GM18858 (cell line): ENCODE measurements at regions not wholly inside any gene's neighbourhood (a gene's known extent, or its start where the extent isn't known, plus 50 kb on each side); places are given as distances from the start of the nearest gene placed in this dataset.

ENCODE experiments used
- ATAC-seq: cut with Tn5 transposase; IDR thresholded peaks from one replicate; pipeline ENCODE4 v1.9.1; 2021; ENCODE audit not compliant: unreplicated experiment

DNA sequence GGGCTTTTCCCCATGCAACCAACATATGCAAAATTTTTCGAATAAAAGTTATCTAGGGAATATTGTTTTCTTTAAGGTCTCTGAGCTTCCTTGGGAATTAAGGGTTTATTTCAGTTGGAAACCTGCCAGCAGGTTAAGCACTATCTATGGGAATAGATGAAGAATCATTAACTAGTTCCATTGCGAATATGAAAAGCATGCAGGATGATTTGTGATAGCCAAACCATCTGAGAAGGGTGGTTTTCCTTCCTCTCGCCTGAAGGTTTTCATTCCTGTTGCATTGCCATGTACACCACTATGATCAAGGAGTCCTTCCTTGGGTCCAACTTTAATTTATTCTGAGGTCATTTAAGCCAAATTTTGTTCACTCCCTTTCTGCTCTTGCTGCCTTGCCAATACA, 184.9 kb downstream of the NR2F2 start:
- ATAC-seq, result no peak

DNA sequence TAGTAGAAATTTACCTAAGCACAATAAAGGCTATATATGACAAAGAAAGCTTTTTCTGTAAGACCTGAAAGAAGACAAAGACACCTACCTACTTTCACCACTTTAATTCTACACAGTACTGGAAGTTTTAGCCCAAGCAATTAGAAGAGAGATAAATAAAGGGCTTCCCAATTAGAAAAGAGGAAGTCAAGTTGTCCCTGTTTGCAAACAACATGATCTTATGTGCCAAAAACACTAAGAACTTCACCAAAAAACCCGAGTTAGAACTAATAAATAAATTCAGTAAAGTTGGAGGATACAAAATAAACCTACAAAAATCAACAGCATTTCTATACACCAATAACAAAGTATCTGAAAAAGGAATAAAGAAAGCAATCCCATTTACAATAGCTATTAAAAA, 190.9 kb downstream of the NR2F2 start:
- ATAC-seq, result no peak

- ATAC-seq, result no peak
Measured at GRCh38 chr15:96524676-96525417, 194.3 kb downstream of the NR2F2 start.

DNA sequence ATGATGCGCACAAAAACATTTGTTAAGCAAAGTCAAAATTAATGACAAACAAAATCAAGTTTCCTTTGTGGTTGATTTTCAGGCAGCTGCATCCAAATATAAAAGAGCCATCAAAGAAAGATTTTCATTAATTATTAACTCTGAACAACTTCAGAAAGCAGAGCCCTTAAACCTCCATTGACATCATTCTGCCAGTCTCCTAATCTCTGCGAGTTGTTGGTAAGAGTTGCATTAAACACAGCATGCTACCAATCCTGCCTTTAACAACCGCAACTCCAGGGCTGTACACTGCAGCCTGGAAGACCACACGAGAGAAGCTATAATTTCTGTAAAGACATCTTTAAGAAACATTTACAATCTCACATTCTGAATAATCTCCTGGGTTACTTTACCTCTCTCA, 204.6 kb downstream of the NR2F2 start:
- ATAC-seq, result no peak

DNA sequence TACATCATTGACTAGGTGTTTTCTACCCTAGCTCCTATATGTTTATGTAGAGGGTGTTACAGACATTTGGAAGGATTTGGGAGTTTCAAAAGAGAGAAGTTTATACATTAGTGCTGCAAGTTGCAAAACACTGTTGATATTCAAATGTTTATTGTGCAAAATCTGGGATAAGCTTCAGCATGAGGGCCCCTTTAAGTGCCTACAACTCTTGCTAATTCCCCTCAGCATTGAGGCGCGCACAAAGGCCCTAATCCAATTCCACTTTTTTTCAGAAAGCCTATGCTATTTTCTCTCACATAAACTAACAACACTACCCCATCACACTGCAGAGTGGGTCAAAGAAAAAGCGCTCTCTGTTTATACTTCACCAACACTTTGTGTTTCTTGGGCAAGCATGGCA, 208.0 kb downstream of the NR2F2 start:
- ATAC-seq, result no peak

GRCh38 chr15:96540283-96540682, 209.8 kb downstream of the NR2F2 start:
- no peak for ATAC-seq

DNA sequence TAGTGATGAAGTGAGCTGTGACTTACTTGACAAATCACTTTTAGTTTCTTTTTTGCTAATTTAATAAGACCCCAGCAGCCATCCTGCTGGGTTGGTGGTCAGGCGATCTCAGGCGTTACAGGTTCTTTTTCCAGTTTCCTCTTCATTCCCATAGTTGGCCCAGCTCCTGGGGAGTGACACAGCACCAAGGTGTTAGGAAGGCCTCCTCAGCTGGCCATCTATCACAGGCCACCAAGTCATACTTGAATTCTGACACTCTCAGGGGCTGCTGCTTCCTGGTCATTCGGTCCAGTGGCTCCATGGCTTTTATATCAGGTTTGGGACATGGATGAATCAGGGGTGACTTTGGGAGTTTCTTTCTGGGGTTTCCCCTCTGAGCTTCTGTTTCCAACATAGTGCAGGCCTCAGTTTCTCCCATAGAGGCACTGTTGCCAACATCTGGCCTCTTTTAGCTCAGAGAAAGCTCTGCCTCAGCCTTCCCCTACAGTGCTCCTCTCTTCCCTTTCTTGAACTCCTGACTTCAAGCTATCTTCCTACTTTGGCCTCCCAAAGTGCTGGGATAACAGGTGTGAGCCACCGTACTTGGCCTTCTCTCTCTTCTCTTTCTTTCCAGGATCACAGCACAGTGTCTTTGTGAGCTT, 211.8 kb downstream of the NR2F2 start:
- no peak for ATAC-seq

GRCh38 chr15:96544162-96544756, 213.8 kb downstream of the NR2F2 start:
- no peak for ATAC-seq

DNA sequence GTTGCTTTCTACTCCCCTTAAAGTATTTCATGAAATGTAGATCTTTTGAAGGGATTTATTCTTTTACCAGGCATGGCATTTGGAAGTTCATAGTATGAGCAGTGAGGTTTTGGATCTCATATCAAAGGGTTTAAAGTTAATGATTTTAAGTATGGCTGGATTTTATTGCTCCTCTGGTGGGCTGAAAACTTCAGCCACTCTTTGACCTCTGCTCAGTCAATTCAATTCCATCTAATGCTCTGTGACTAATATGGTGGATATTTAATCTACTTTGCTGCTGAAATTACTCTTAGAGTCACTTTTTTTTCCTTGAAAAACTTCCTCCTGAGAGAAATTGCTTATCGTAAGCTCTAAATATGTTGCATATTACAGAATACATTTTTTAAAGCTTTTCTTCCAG, 218.6 kb downstream of the NR2F2 start:
- ATAC-seq, result no peak

DNA sequence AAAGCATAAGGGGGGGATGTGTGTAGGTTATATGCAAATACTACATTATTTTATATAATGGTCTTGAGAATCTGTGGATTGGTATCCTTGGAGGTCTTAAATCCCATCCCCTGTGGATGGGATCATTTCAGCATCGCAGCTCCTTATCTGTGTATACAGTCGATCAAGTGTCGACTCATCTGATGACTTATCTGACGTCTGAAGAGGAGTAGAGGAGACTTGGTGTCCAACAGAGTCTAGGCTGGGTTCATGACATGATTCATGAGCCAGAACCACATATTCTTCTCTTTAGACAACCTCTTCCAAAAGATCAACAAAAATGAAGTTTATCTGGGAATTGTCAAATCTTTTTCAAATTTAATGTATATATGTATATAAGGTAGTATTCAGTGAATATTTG, 220.7 kb downstream of the NR2F2 start:
- no peak for ATAC-seq

GRCh38 chr15:96551722-96552121, 221.2 kb downstream of the NR2F2 start:
- ATAC-seq, result no peak

DNA sequence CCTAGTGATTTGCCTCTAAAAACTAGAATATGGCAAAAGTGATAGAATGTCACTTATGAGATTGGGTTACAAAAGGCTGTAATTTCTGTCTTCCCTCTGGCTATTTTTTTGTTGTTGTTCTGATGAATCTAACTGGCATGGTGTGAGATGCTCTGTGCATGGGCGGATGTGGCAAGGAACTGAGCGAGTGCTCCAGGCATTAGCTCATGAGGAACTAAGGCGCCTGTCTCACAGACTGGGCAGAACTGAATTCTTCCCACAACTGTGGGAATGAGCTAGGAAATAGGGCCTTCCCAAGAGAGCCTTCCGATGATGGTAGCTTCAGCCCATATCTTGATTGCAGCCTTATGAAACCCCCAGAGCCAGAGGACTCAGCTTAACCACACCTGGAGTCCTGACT, 222.5 kb downstream of the NR2F2 start:
- no peak for ATAC-seq

- no peak for ATAC-seq
Measured at GRCh38 chr15:96553451-96553850, 223.0 kb downstream of the NR2F2 start.

GRCh38 chr15:96553931-96554330, 223.4 kb downstream of the NR2F2 start:
- ATAC-seq, result no peak

DNA sequence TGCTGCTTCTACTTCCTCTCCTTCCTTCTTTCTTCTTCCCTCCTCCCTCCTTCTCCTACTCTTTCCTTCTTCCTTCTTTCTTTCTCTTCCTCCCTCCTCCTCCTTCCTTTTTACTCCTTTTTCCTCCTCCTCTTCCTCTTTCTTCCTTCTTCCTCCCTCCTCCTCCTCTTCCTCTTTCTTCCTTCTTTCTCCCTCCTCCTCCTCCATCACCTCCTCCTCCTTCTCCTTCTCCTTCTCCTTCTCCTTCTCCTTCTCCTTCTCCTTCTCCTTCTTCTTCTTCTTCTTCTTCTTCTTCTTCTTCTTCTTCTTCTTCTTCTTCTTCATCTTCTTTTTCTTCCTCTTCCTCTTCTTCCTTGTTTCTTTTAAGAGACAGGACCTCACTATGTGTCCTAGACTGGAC, 224.0 kb downstream of the NR2F2 start:
- no peak for ATAC-seq

- ATAC-seq, result no peak
Measured at GRCh38 chr15:96559087-96559486, 228.6 kb downstream of the NR2F2 start.

DNA sequence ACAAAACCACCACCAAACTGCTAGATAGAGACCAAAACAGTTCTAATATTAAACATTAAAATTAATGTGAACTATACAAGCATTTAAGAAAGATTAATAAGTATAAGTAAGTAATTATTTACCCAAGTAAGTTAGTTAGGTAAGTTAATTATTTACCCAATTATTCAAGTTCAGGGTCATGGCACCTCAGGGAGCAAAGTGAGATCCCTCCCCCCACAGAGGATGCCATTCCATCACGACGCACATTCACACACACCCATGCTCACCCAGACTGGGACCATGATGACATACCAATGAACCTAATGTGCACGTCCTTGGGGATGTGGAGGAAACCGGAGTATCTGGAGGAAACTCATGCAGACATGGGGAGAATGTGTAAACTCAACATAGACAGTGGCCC, 229.1 kb downstream of the NR2F2 start:
- no peak for ATAC-seq

DNA sequence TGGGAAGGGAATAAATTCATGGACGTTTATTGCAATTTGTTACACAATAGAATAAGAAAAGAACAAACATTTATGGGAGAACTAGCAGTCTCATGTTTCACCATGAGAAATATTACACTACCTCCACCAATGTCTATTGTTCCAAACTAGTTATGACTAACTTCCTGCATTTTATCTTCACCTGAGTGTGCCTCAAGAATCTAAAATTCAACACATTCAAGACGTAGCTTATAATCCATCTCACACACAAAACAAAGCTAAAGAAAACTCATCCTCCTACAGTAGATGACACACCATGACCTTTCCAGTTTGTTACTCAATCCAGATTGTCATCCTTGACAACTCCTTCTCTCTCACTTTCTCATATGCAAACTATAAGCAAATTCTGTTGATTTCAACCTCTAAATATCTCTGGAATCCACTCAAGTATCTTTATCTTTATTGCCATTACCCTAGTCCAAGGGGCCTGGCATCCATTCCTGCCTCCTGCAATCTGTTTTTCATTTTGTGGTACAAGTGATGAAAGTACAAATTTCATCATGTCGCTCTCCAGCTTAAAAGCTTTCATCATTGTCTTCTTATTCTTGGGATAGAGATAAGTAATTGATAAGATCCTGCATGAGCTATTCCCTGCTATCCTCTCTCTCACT, 229.9 kb downstream of the NR2F2 start:
- no peak for ATAC-seq

DNA sequence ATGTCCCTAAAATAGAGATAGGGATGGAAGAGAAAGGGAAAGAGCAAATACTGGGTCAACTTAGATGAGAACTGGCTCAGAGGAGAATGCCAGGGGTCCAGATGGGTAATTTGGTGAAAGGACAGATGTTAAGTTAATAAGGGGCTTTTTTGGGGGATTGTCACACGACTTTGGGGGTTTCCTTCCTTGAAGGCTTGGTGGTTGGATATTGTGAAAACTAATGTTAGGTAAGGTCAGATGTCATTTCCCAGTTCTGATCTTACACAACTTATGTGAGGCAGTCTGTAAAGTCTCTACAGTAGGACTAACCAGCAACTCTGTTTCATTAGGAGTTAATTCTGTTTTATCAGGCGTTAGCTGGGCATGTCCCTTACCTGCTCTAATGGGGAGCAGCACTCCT, 231.1 kb downstream of the NR2F2 start:
- no peak for ATAC-seq

DNA sequence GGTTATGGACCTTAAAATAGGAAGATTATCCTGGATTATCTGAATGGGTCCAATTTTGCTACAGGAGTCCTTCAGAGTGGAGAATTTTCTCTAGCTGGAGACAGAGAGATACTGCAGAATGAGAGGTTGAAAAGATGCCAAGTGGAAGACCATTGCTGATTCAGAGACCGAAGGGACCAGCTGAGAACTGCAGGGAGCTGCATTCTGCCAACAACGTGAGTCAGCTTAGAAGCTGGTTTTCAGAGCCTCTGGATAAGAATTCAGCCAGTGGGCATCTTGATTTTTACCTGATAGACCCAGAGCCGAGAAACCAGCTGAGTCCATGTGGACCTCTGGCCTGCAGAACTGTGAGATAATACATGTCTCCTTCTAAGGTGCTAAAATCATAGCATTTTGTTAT, 234.0 kb downstream of the NR2F2 start:
- ATAC-seq, result no peak

DNA sequence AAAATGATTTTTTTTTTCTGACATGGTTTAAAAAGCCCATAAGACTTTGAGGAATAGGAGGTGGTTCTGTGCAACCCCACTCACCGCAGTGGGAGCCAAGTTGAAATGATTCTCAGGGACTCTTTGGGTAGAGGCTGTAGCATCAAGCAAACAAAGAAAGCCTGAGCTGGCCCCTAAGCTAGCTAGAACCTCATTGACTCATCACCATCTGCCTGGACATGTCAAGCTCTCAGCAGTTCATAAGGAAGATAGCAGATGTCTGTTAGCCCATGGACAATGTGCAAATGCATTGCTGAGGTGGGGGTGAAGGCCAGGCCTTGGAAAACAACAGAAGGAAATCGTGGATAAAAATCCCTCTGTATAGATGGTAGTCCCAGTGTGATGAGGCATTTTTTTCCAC, 234.8 kb downstream of the NR2F2 start:
- no peak for ATAC-seq

DNA sequence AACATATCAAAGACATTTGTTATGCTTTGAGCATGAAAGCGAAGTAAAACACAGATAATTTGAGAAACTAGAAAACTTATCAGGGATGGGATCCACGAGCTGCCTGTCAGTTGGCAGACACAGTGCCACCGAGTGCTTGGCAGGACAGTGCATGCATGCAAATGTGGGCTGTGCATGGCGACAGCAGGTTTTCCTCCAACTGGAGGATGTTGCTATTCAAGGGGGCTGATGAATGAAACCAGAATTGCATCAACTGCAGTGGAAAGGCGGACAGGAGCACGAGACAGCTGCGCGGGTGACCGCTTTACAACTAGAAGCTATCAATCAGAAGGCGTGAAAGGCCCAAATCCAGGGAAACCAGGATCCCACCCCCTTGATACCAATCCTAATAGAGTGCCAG, 244.3 kb downstream of the NR2F2 start:
- ATAC-seq, result no peak
